Bone marrow (tissue), 2 donors: ENCODE measurements at regions not wholly inside any gene's neighbourhood (a gene's known extent, or its start where the extent isn't known, plus 50 kb on each side); places are given as distances from the start of the nearest gene placed in this dataset.

Source experiments
- DNase-seq, 2 donors: peaks; one replicate each; lab custom pipeline; 2025; lab: John Stamatoyannopoulos, UW

GRCh38 chr5:38207343-38207742 is 51.0 kb upstream of the EGFLAM start:
- no peak for DNase-seq

GRCh38 chr5:38202741-38203140 is 55.6 kb upstream of the EGFLAM start:
- DNase-seq, result no peak

GRCh38 chr5:38200872-38201557 is 57.3 kb upstream of the EGFLAM start:
- DNase-seq, result no peak

- DNase-seq, result no peak
Observed at GRCh38 chr5:38197118-38197517, 61.2 kb upstream of the EGFLAM start.

- DNase-seq, result peak; percentile 15 to 28
Observed at GRCh38 chr5:38193015-38193581, 65.3 kb upstream of the EGFLAM start.

- no peak for DNase-seq
Observed at GRCh38 chr5:38191693-38192092, 66.7 kb upstream of the EGFLAM start.

GRCh38 chr5:38190111-38190510 is 68.2 kb upstream of the EGFLAM start:
- no peak for DNase-seq

GRCh38 chr5:38189081-38189504 is 69.3 kb upstream of the EGFLAM start:
- no peak for DNase-seq

- DNase-seq, result no peak
Observed at GRCh38 chr5:38188591-38188990, 69.8 kb upstream of the EGFLAM start.

GRCh38 chr5:38187532-38187931 is 70.8 kb upstream of the EGFLAM start:
- no peak for DNase-seq

GRCh38 chr5:38184627-38185026 is 73.7 kb upstream of the EGFLAM start:
- no peak for DNase-seq

- no peak for DNase-seq
Observed at GRCh38 chr5:38182991-38183390, 75.4 kb upstream of the EGFLAM start.

GRCh38 chr5:38168029-38168428 is 90.3 kb upstream of the EGFLAM start:
- no peak for DNase-seq

- DNase-seq, result no peak
Observed at GRCh38 chr5:38167562-38167996, 90.8 kb upstream of the EGFLAM start.

GRCh38 chr5:38166832-38167231 is 91.5 kb upstream of the EGFLAM start:
- DNase-seq, result no peak

- no peak for DNase-seq
Observed at GRCh38 chr5:38165435-38165834, 92.9 kb upstream of the EGFLAM start.

GRCh38 chr5:38164776-38165399 is 93.5 kb upstream of the EGFLAM start:
- no peak for DNase-seq

GRCh38 chr5:38163636-38164237 is 94.6 kb upstream of the EGFLAM start:
- DNase-seq, result no peak

- DNase-seq, result no peak
Observed at GRCh38 chr5:38162625-38163024, 95.7 kb upstream of the EGFLAM start.

- no peak for DNase-seq
Observed at GRCh38 chr5:38157024-38157423, 101.3 kb upstream of the EGFLAM start.

GRCh38 chr5:38154615-38155204 is 103.6 kb upstream of the EGFLAM start:
- no peak for DNase-seq

- DNase-seq, result no peak
Observed at GRCh38 chr5:38151878-38152277, 106.5 kb upstream of the EGFLAM start.

- no peak for DNase-seq
Observed at GRCh38 chr5:38149815-38150195, 108.6 kb upstream of the EGFLAM start.
